ENCODE measurements at regions not wholly inside any gene's neighbourhood (a gene's known extent, or its start where the extent isn't known, plus 50 kb on each side); places are given as distances from the start of the nearest gene placed in this dataset.

GRCh38 chr16:62478903-62479458 lies 442.7 kb upstream of the CDH8 start:
- Histone ChIP-seq H2AFZ (no peak overlapping the region), H3K4me3 (no peak overlapping the region), H4K20me1 (ENCODE audit: insufficient read depth, poor library complexity, severe bottlenecking) (no peaks in the 10 kb centered on the region), H3K79me2 (no peaks in the 10 kb centered on the region), H3K27ac (no peak overlapping the region), H3K4me1 (ENCODE audit: insufficient read depth) (no peaks in the 10 kb centered on the region), H3K27me3 (no peaks in the 10 kb centered on the region), H3K9me3 (ENCODE audit: low read depth) (no peaks in the 10 kb centered on the region), H3K9me2 (replicated peaks; ENCODE audit: insufficient read depth) (no peaks in the 10 kb centered on the region), H3K36me3 (replicated peaks; ENCODE audit: insufficient read depth, low read depth) (no peaks in the 10 kb centered on the region), H3K4me2 (no peak overlapping the region)
- no peak for TF ChIP-seq EZH2 (IDR thresholded peaks at IDR 0.05; ENCODE audit: borderline replicate concordance)
- TF ChIP-seq, protein P1, sequence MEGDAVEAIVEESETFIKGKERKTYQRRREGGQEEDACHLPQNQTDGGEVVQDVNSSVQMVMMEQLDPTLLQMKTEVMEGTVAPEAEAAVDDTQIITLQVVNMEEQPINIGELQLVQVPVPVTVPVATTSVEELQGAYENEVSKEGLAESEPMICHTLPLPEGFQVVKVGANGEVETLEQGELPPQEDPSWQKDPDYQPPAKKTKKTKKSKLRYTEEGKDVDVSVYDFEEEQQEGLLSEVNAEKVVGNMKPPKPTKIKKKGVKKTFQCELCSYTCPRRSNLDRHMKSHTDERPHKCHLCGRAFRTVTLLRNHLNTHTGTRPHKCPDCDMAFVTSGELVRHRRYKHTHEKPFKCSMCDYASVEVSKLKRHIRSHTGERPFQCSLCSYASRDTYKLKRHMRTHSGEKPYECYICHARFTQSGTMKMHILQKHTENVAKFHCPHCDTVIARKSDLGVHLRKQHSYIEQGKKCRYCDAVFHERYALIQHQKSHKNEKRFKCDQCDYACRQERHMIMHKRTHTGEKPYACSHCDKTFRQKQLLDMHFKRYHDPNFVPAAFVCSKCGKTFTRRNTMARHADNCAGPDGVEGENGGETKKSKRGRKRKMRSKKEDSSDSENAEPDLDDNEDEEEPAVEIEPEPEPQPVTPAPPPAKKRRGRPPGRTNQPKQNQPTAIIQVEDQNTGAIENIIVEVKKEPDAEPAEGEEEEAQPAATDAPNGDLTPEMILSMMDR (IDR thresholded peaks at IDR 0.05; ENCODE audit: poor library complexity), result no peak
- TF ChIP-seq EZH2phosphoT487 (IDR thresholded peaks at IDR 0.05; ENCODE audit: low read depth, severe bottlenecking, unreplicated experiment), result no peak
- WGBS (ENCODE audit: low lambda C conversion rate, missing lambda C conversion rate), result 94% methylated on average over 7 of the region's 7 CpGs
- no peak for DNase-seq (ENCODE audit: low spot score)

DNA sequence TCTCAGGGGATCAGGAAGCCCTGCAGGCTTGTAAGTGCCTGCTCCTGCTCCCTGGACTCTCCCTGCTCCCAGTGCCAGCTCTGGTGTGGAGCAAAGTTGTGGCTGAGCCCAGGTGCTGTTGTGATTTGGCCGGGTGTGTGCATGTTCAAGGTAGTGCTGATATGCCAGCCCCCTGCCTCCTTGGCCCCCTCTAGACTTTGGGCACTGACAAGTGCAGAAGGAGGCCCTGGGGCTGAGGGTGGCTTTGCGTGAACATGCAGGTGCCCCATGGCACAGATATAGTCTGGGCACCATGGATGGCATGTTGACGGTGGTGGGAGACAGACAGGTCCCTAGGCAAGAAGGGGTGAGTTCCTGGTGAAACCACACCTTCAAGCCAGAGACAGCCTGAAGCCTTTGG lies 441.6 kb upstream of the CDH8 start:
- Histone ChIP-seq H3K27me3 (no peaks in the 10 kb centered on the region), H3K79me2 (no peaks in the 10 kb centered on the region), H3K4me1 (ENCODE audit: insufficient read depth) (no peaks in the 10 kb centered on the region), H3K9me3 (ENCODE audit: low read depth) (no peaks in the 10 kb centered on the region), H3K9me2 (replicated peaks; ENCODE audit: insufficient read depth) (no peaks in the 10 kb centered on the region), H3K4me3 (no peak overlapping the region), H3K4me2 (no peak overlapping the region), H2AFZ (no peak overlapping the region), H4K20me1 (ENCODE audit: insufficient read depth, poor library complexity, severe bottlenecking) (no peaks in the 10 kb centered on the region), H3K27ac (no peak overlapping the region), H3K36me3 (replicated peaks; ENCODE audit: insufficient read depth, low read depth) (no peaks in the 10 kb centered on the region)
- no peak for DNase-seq (ENCODE audit: low spot score)
- WGBS (ENCODE audit: low lambda C conversion rate, missing lambda C conversion rate), result 94% methylated on average over 3 of the region's 3 CpGs
- TF ChIP-seq EZH2 (IDR thresholded peaks at IDR 0.05; ENCODE audit: borderline replicate concordance) (no peak), EZH2phosphoT487 (IDR thresholded peaks at IDR 0.05; ENCODE audit: low read depth, severe bottlenecking, unreplicated experiment) (no peak)
- TF ChIP-seq, protein P1 (IDR thresholded peaks at IDR 0.05; ENCODE audit: poor library complexity), result no peak

DNA sequence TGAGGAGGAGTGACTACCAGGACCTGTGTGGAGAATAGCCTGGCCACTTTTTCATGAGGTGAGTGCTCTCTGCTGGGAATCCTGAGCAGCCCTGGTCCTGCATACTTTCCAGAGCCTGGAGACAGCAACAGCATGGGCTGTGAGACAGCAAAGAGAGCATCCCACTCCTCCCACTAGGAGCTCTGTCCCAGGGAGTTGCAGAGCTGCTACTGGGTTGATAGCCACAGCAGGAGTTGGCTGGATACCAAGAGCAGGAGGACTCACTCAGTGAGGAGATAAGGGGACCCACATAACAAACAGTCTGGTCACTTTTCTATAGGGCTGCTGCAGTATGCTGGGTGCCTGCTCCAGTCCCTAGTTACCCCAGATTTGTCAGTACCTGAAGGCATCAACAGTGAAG lies 439.3 kb upstream of the CDH8 start:
- H3K9me3 ChIP-seq (ENCODE audit: low read depth), result no peaks in the 10 kb centered on the region
- H4K20me1 ChIP-seq (ENCODE audit: insufficient read depth, poor library complexity, severe bottlenecking), result no peaks in the 10 kb centered on the region

More for the DNA sequence above, 439.3 kb upstream of the CDH8 start:
- TF ChIP-seq EZH2phosphoT487 (IDR thresholded peaks at IDR 0.05; ENCODE audit: low read depth, severe bottlenecking, unreplicated experiment) (no peak), EZH2 (IDR thresholded peaks at IDR 0.05; ENCODE audit: borderline replicate concordance) (no peak)
- TF ChIP-seq, protein P1 (IDR thresholded peaks at IDR 0.05; ENCODE audit: poor library complexity), result no peak
- Histone ChIP-seq H3K36me3 (replicated peaks; ENCODE audit: insufficient read depth, low read depth) (no peaks in the 10 kb centered on the region), H3K79me2 (no peaks in the 10 kb centered on the region), H2AFZ (no peak overlapping the region), H3K9me2 (replicated peaks; ENCODE audit: insufficient read depth) (no peaks in the 10 kb centered on the region), H3K4me2 (no peak overlapping the region), H3K4me1 (ENCODE audit: insufficient read depth) (no peaks in the 10 kb centered on the region), H3K27me3 (no peaks in the 10 kb centered on the region), H3K27ac (no peak overlapping the region), H3K4me3 (no peak overlapping the region)
- no peak for DNase-seq (ENCODE audit: low spot score)
